ENCODE measurements at regions not wholly inside any gene's neighbourhood (a gene's known extent, or its start where the extent isn't known, plus 50 kb on each side); places are given as distances from the start of the nearest gene placed in this dataset.
"Not testable (repeated sequence)": the region's sequence is repeated elsewhere in the genome, so short reads cannot be mapped to it uniquely, and the experiment has no call there.

DNA sequence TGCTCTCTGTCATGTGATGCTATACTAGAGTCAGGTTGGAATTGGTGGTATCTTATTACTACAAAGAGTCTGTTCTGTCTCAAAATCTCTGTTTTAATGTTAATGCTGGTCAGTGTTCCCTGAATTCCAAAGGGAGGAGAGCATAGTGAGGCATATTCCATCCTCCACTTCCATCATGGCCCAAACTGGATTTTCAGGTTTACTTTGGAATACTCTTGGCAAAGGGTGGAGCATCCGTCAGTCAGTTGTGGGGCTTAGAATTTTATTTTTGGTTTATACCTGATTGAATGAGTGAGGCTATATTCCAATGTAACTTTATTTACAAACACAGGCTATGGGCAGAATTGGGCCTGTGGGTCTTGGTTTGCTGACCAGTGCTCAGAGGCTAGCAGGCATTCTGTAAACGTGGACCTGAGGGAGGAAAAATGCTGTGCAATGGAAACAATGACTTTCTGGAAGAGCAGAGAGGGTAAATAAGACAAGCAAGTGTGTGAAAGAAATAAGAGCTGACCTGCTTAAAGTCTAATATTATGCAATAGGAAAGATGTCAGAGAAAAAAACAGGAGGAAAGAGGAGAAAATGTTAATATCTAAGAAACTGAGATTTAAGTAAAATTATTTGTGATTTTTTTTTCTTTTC lies 106.2 kb upstream of the CLINT1 start:
- DNase-seq (no peak), ATAC-seq (no peak)
- Histone ChIP-seq H3K36me3 (no peaks in the 10 kb centered on the region), H3K27ac (no peak overlapping the region), H3K4me1 (no peaks in the 10 kb centered on the region), H3K4me3 (no peak overlapping the region), H3K27me3 (ENCODE audit: low read depth) (no peaks in the 10 kb centered on the region), H3K9me3 (no peaks in the 10 kb centered on the region)
- TF ChIP-seq, protein P1, sequence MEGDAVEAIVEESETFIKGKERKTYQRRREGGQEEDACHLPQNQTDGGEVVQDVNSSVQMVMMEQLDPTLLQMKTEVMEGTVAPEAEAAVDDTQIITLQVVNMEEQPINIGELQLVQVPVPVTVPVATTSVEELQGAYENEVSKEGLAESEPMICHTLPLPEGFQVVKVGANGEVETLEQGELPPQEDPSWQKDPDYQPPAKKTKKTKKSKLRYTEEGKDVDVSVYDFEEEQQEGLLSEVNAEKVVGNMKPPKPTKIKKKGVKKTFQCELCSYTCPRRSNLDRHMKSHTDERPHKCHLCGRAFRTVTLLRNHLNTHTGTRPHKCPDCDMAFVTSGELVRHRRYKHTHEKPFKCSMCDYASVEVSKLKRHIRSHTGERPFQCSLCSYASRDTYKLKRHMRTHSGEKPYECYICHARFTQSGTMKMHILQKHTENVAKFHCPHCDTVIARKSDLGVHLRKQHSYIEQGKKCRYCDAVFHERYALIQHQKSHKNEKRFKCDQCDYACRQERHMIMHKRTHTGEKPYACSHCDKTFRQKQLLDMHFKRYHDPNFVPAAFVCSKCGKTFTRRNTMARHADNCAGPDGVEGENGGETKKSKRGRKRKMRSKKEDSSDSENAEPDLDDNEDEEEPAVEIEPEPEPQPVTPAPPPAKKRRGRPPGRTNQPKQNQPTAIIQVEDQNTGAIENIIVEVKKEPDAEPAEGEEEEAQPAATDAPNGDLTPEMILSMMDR (IDR thresholded peaks at IDR 0.05), result no peak
- intact Hi-C loops (cut with DNase I), result no loop called here

DNA sequence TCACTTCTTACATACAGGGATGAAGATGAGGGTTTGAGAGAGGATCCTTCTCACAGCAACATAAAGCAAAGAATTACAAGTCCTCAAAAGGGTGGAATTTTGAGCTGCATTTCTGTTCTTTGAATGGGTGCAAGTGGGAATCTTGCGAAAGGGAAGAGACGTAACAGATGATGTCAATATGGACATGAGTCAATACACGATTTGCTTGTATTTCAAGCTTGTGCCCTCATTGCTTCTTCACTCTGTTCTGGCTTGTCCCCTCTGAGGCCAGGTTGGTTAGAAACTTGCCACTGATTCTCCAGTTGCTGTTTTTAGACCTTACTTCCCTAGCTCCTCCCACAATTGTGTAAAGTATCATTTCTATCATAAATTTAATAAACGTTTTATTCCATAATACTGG lies 104.8 kb upstream of the CLINT1 start:
- Histone ChIP-seq H3K36me3 (no peaks in the 10 kb centered on the region), H3K27me3 (ENCODE audit: low read depth) (no peaks in the 10 kb centered on the region), H3K4me1 (no peaks in the 10 kb centered on the region), H3K9me3 (no peaks in the 10 kb centered on the region), H3K27ac (no peak overlapping the region), H3K4me3 (no peak overlapping the region)
- ATAC-seq, result no peak
- no peak for DNase-seq
- TF ChIP-seq, protein P1 (IDR thresholded peaks at IDR 0.05), result no peak
- intact Hi-C loops (cut with DNase I), result no loop called here

DNA sequence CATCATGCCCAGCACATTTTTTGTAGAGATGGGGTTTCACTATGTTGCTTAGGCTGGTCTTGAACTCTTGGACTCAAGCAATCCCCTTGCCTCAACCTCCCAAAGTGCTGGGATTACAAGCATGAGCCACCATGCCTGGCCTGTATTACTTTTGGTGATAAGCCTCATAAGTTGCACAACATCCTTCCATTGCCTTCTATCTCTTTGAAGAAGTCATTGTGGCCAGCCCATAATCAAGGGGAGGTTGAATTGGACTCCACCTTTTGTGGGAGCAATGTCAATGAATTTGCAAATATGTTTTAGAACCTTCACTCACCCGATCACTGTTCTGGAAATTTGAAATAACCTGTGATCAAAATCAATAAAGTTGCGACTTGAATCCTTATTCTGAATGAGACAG lies 104.3 kb upstream of the CLINT1 start:
- Histone ChIP-seq H3K36me3 (no peaks in the 10 kb centered on the region), H3K4me3 (no peak overlapping the region), H3K27ac (no peak overlapping the region), H3K27me3 (ENCODE audit: low read depth) (no peaks in the 10 kb centered on the region), H3K9me3 (no peaks in the 10 kb centered on the region), H3K4me1 (no peaks in the 10 kb centered on the region)
- TF ChIP-seq, protein P1 (IDR thresholded peaks at IDR 0.05), result no peak
- ATAC-seq, result no peak
- no peak for DNase-seq
- intact Hi-C loops (cut with DNase I), result no loop called here

DNA sequence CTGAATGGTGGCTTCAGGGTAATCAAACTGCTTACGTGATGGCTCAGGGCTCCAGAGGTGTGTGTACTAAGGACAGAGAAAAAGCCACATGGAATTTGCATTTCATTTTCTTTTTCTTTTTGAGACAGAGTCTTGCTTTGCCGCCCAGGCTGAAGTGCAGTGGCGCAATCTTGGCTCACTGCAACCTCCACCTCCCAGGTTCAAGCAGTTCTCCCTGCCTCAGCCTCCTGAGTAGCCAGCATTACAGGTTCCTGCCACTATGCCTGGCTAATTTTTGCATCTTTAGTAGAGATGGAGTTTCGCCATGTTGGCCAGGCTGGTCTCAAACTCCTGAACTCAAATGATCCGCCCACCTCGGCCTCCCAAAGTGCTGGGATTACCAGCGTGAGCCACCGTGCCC lies 103.7 kb upstream of the CLINT1 start:
- H3K27me3 ChIP-seq (ENCODE audit: low read depth); H3K27ac ChIP-seq; H3K9me3 ChIP-seq; ATAC-seq; DNase-seq; H3K4me3 ChIP-seq; intact Hi-C loops (cut with DNase I); H3K36me3 ChIP-seq; H3K4me1 ChIP-seq: not testable (repeated sequence)

DNA sequence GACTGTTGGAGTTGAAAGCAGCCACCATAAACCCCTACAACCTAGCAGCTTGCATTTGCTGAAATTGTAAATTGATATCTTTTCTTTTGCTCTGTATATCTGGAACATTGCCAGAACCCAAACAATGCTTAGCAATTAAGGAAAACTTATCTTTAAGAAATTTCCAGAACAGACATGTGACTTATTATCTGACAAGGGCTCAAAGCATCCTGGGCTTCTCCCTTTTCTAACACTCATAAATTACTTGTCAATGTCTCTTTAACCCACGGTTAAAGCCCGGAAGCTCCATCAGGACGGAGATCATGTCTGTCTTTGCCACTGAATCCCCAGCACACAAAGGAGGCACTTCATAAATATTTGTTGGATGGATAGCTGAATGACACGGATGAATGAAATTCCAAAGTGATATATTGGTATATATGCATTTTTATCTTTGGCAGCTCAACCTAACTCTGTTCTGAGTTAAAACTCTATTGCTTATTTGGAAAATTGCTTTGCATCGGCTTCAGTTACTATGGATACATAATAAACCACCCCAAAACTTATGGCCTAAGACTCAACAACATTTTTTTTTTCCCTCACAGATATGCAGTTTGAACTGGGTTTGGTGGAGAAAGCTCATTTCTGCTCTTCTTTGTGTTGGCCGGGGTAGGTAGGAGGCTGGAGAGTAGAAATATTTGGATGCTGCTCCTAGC lies 103.1 kb upstream of the CLINT1 start:
- TF ChIP-seq, protein P1 (IDR thresholded peaks at IDR 0.05), result no peak
- H3K27me3 ChIP-seq (ENCODE audit: low read depth), result no peaks in the 10 kb centered on the region
- intact Hi-C loops (cut with DNase I), result no loop called here
- H3K27ac ChIP-seq, result no peak overlapping the region
- DNase-seq (no peak), ATAC-seq (no peak)
- H3K36me3 ChIP-seq, result no peaks in the 10 kb centered on the region
- no peak overlapping the region for H3K4me3 ChIP-seq
- H3K9me3 ChIP-seq, result no peaks in the 10 kb centered on the region
- H3K4me1 ChIP-seq, result no peaks in the 10 kb centered on the region

DNA sequence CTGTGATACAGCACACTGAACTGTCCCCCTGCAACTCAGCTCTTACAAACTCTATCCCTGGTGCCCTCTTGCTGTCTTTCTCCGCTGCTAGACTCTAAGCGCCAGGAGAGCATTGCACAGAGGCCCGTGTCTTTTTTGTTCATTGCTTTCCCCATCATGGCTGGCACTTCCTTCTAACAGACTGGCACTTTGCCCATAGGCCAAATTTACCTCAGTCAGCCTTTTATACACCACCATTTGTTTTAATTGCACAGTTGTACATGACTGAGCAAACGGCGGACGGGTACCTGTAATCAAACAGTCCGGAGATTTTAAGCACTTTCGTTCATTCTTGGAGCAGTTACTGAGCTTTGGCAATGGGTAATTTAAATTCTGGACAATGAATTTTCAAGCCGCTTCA lies 102.2 kb upstream of the CLINT1 start:
- ATAC-seq (no peak), DNase-seq (no peak)
- Histone ChIP-seq H3K36me3 (no peaks in the 10 kb centered on the region), H3K9me3 (no peaks in the 10 kb centered on the region), H3K4me1 (no peaks in the 10 kb centered on the region), H3K27me3 (ENCODE audit: low read depth) (no peaks in the 10 kb centered on the region), H3K27ac (no peak overlapping the region), H3K4me3 (no peak overlapping the region)
- intact Hi-C loops (cut with DNase I), result no loop called here
- TF ChIP-seq, protein P1 (IDR thresholded peaks at IDR 0.05), result no peak
